Stimulated activated effector memory CD8-positive, alpha-beta T cell treated with anti-CD3 and anti-CD28 coated beads, Interleukin-12 subunit alpha, Interleukin-12 subunit beta, amount 100 ng/mL, for 72 hours (primary cell): ENCODE measurements at regions not wholly inside any gene's neighbourhood (a gene's known extent, or its start where the extent isn't known, plus 50 kb on each side); places are given as distances from the start of the nearest gene placed in this dataset.

ENCODE experiments used
- ATAC-seq: fragments of 150-1000 bp; cut with Tn5 transposase; 2 replicates; pipeline ENCODE4 v1.10.0; 2021
- DNase-seq, 2 donors: peaks; one replicate each; pipeline ENCODE4 v3.0.0; 2021 to 2022; ENCODE audit warnings: low spot score in 2 of 2
- H3K27ac Mint-ChIP-seq: one replicate; pipeline ENCODE4 v1.8.0; 2022; ENCODE audit warnings: mild to moderate bottlenecking, mixed read lengths
- H3K36me3 Mint-ChIP-seq: one replicate; pipeline ENCODE4 v1.8.0; 2022; ENCODE audit warnings: mild to moderate bottlenecking, mixed read lengths
- H3K4me1 Mint-ChIP-seq: one replicate; pipeline ENCODE4 v1.8.0; 2022; ENCODE audit warnings: mixed read lengths
- H3K4me3 Mint-ChIP-seq: one replicate; pipeline ENCODE4 v1.8.0; 2022; ENCODE audit warnings: mild to moderate bottlenecking, mixed read lengths
- H3K9me3 Mint-ChIP-seq: one replicate; pipeline ENCODE4 v1.8.0; 2022; ENCODE audit warnings: mixed read lengths

GRCh38 chr12:58463051-58463450 lies 457.3 kb downstream of the LRIG3 start:
- Mint-ChIP-seq H3K4me1 (no peaks in the 10 kb centered on the region), H3K9me3 (peaks cover 16% of the 10 kb centered on the region), H3K27ac (no peak overlapping the region), H3K4me3 (no peak overlapping the region), H3K36me3 (no peaks in the 10 kb centered on the region)
- ATAC-seq: no peak
- DNase-seq: no peak

GRCh38 chr12:58465418-58465817 lies 454.9 kb downstream of the LRIG3 start:
- Mint-ChIP-seq H3K27ac (no peak overlapping the region), H3K4me1 (no peaks in the 10 kb centered on the region), H3K36me3 (no peaks in the 10 kb centered on the region), H3K9me3 (peaks cover 24% of the 10 kb centered on the region), H3K4me3 (no peak overlapping the region)
- no peak for DNase-seq
- no peak for ATAC-seq

- no peak for DNase-seq
- Mint-ChIP-seq H3K9me3 (peaks cover 22% of the 10 kb centered on the region), H3K36me3 (no peaks in the 10 kb centered on the region), H3K4me1 (no peaks in the 10 kb centered on the region), H3K27ac (no peak overlapping the region), H3K4me3 (no peak overlapping the region)
- ATAC-seq: no peak
These were observed 449.9 kb downstream of the LRIG3 start for GRCh38 chr12:58470266-58471010.

GRCh38 chr12:58479401-58479800 lies 440.9 kb downstream of the LRIG3 start:
- peaks cover 3% of the 10 kb centered on the region for H3K9me3 Mint-ChIP-seq
- no peak overlapping the region for H3K27ac Mint-ChIP-seq
- DNase-seq (no peak), ATAC-seq (no peak)
- H3K4me1 Mint-ChIP-seq: no peaks in the 10 kb centered on the region
- H3K4me3 Mint-ChIP-seq: no peak overlapping the region
- H3K36me3 Mint-ChIP-seq: no peaks in the 10 kb centered on the region

GRCh38 chr12:58481811-58482210 lies 438.5 kb downstream of the LRIG3 start:
- H3K4me1 Mint-ChIP-seq: no peaks in the 10 kb centered on the region
- DNase-seq (no peak), ATAC-seq (no peak)

GRCh38 chr12:58487255-58487654 lies 433.0 kb downstream of the LRIG3 start:
- no peak for DNase-seq
- ATAC-seq: no peak
- no peaks in the 10 kb centered on the region for H3K9me3 Mint-ChIP-seq
- H3K27ac Mint-ChIP-seq: no peak overlapping the region
- H3K4me3 Mint-ChIP-seq: no peak overlapping the region
- no peaks in the 10 kb centered on the region for H3K36me3 Mint-ChIP-seq
- H3K4me1 Mint-ChIP-seq: no peaks in the 10 kb centered on the region

More at GRCh38 chr12:58481811-58482210, 438.5 kb downstream of the LRIG3 start:
- Mint-ChIP-seq H3K27ac (no peak overlapping the region), H3K36me3 (no peaks in the 10 kb centered on the region), H3K9me3 (no peaks in the 10 kb centered on the region), H3K4me3 (no peak overlapping the region)

GRCh38 chr12:58487678-58488161 lies 432.6 kb downstream of the LRIG3 start:
- Mint-ChIP-seq H3K27ac (no peak overlapping the region), H3K36me3 (no peaks in the 10 kb centered on the region), H3K4me3 (no peak overlapping the region), H3K9me3 (peaks cover 3% of the 10 kb centered on the region), H3K4me1 (no peaks in the 10 kb centered on the region)
- no peak for ATAC-seq
- DNase-seq: no peak

GRCh38 chr12:58489394-58489793 lies 430.9 kb downstream of the LRIG3 start:
- ATAC-seq: no peak
- Mint-ChIP-seq H3K9me3 (peaks cover 3% of the 10 kb centered on the region), H3K27ac (no peak overlapping the region), H3K4me3 (no peak overlapping the region), H3K4me1 (no peaks in the 10 kb centered on the region), H3K36me3 (no peaks in the 10 kb centered on the region)
- DNase-seq: no peak

- DNase-seq: no peak
These were observed 429.0 kb downstream of the LRIG3 start for GRCh38 chr12:58491306-58491705.

GRCh38 chr12:58496411-58497190 lies 423.7 kb downstream of the LRIG3 start:
- H3K4me1 Mint-ChIP-seq: no peaks in the 10 kb centered on the region
- DNase-seq: no peak
- H3K9me3 Mint-ChIP-seq: peaks cover 3% of the 10 kb centered on the region
- H3K27ac Mint-ChIP-seq: no peak overlapping the region
- no peak for ATAC-seq
- H3K36me3 Mint-ChIP-seq: no peaks in the 10 kb centered on the region
- no peak overlapping the region for H3K4me3 Mint-ChIP-seq

More at GRCh38 chr12:58491306-58491705, 429.0 kb downstream of the LRIG3 start:
- H3K4me1 Mint-ChIP-seq: no peaks in the 10 kb centered on the region
- peaks cover 3% of the 10 kb centered on the region for H3K9me3 Mint-ChIP-seq
- H3K4me3 Mint-ChIP-seq: no peak overlapping the region
- H3K27ac Mint-ChIP-seq: no peak overlapping the region
- ATAC-seq: no peak
- H3K36me3 Mint-ChIP-seq: no peaks in the 10 kb centered on the region

- Mint-ChIP-seq H3K27ac (no peak overlapping the region), H3K36me3 (no peaks in the 10 kb centered on the region), H3K4me1 (no peaks in the 10 kb centered on the region), H3K9me3 (no peaks in the 10 kb centered on the region), H3K4me3 (no peak overlapping the region)
- DNase-seq (no peak), ATAC-seq (no peak)
These were observed 419.9 kb downstream of the LRIG3 start for GRCh38 chr12:58500399-58500798.

- H3K9me3 Mint-ChIP-seq: peaks cover 5% of the 10 kb centered on the region
- no peaks in the 10 kb centered on the region for H3K4me1 Mint-ChIP-seq
- H3K27ac Mint-ChIP-seq: no peak overlapping the region
- no peaks in the 10 kb centered on the region for H3K36me3 Mint-ChIP-seq
- no peak for ATAC-seq
- no peak for DNase-seq
- H3K4me3 Mint-ChIP-seq: no peak overlapping the region
These were observed 418.1 kb downstream of the LRIG3 start for GRCh38 chr12:58502226-58502625.

GRCh38 chr12:58502841-58503240 lies 417.5 kb downstream of the LRIG3 start:
- no peaks in the 10 kb centered on the region for H3K4me1 Mint-ChIP-seq
- no peak overlapping the region for H3K27ac Mint-ChIP-seq
- H3K9me3 Mint-ChIP-seq: peaks cover 9% of the 10 kb centered on the region
- ATAC-seq (no peak), DNase-seq (no peak)
- H3K4me3 Mint-ChIP-seq: no peak overlapping the region
- no peaks in the 10 kb centered on the region for H3K36me3 Mint-ChIP-seq

GRCh38 chr12:58503731-58504130 lies 416.6 kb downstream of the LRIG3 start:
- no peaks in the 10 kb centered on the region for H3K36me3 Mint-ChIP-seq
- no peak overlapping the region for H3K27ac Mint-ChIP-seq
- no peaks in the 10 kb centered on the region for H3K4me1 Mint-ChIP-seq
- H3K4me3 Mint-ChIP-seq: no peak overlapping the region
- DNase-seq (no peak), ATAC-seq (no peak)
- H3K9me3 Mint-ChIP-seq: peaks cover 14% of the 10 kb centered on the region

GRCh38 chr12:58504143-58504938 lies 416.0 kb downstream of the LRIG3 start:
- Mint-ChIP-seq H3K36me3 (no peaks in the 10 kb centered on the region), H3K27ac (no peak overlapping the region), H3K4me3 (no peak overlapping the region), H3K4me1 (no peaks in the 10 kb centered on the region), H3K9me3 (peaks cover 14% of the 10 kb centered on the region)
- DNase-seq (no peak), ATAC-seq (no peak)
